IPS-15b (cell line): ENCODE measurements at regions not wholly inside any gene's neighbourhood (a gene's known extent, or its start where the extent isn't known, plus 50 kb on each side); places are given as distances from the start of the nearest gene placed in this dataset.

Source experiments
- H3K27me3 ChIP-seq: one replicate; pipeline ENCODE4 v1.6.1; 2013; ENCODE audit warnings: low read length; ENCODE audit not compliant: control insufficient read depth, insufficient read depth
- H3K36me3 ChIP-seq: one replicate; pipeline ENCODE4 v1.6.1; 2013; ENCODE audit warnings: low read length; ENCODE audit not compliant: control insufficient read depth, insufficient read depth
- H3K4me1 ChIP-seq: one replicate; pipeline ENCODE4 v1.6.1; 2013; ENCODE audit warnings: mild to moderate bottlenecking, low read length; ENCODE audit not compliant: control insufficient read depth, insufficient read depth
- H3K4me3 ChIP-seq: one replicate; pipeline ENCODE4 v1.5.1; 2013; ENCODE audit warnings: low read depth, low read length
- H3K9ac ChIP-seq: one replicate; pipeline ENCODE4 v1.6.1; 2013; ENCODE audit warnings: low read depth, mild to moderate bottlenecking, low read length
- H3K9me3 ChIP-seq: one replicate; pipeline ENCODE4 v1.6.1; 2013; ENCODE audit warnings: mild to moderate bottlenecking, low read length; ENCODE audit not compliant: control insufficient read depth, insufficient read depth

DNA sequence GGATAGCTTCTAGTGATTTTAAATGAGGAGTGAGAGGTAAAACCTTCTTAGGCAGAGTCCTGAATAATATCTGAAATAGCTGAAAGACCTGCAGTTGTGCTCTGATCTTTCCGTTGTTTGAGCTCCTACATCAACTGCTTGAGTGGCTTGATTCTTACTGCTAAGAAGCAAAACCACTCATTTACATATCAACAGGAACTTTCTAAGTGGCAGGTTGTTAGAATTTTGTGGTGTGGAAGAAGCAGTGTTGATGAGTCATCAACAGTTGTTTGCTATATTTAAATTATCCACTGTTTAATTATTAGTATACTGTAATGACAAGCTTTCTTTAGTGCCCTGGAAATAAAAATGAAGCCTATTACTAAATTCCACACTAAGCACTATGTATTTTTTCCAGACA is 689.5 kb downstream of the DNAJB9 start:
- Histone ChIP-seq H3K9ac (no peak overlapping the region), H3K9me3 (no peaks in the 10 kb centered on the region), H3K4me1 (peaks cover 5% of the 10 kb centered on the region), H3K4me3 (no peak overlapping the region), H3K36me3 (no peaks in the 10 kb centered on the region), H3K27me3 (no peaks in the 10 kb centered on the region)

DNA sequence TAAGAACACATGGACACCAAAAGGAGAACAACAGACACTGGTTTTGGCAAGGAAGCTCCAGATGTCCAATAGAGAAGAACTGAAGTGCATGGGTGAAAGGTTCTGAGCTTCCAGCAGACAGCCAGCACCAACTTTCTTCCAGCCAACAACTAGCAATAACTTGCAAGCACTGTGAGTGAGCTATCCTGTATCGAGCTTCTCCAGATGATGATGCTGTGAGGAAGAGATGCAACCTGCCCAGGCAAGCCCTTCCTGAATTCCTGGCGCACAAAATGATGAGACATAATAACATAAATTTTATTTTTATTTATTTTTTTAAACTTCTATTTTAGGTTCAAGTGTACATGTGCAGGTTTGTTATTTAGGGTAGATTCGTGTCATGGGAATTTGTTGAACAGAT is 692.1 kb downstream of the DNAJB9 start:
- Histone ChIP-seq H3K4me3 (no peak overlapping the region), H3K9ac (no peak overlapping the region), H3K27me3 (no peaks in the 10 kb centered on the region), H3K4me1 (peaks cover 5% of the 10 kb centered on the region), H3K36me3 (no peaks in the 10 kb centered on the region), H3K9me3 (no peaks in the 10 kb centered on the region)

DNA sequence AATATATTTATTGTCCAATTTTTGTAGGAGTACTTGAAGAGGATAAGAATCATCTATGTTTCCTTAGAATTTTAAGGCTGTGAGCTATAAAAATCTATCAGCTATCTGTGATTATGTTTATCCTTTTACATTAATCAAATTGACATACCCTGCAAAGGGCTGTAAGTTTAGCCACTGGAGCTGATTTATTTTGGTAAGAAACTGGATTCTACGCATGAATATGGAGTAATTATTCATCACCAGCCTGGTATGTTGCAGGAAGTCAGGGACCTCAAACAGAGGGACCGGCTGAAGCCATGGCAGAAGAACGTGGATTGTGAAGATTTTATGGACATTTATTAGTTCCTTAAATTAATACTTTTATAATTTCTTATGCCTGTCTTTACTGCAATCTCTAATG is 696.9 kb downstream of the DNAJB9 start:
- no peak overlapping the region for H3K9ac ChIP-seq
- no peaks in the 10 kb centered on the region for H3K4me1 ChIP-seq
- no peak overlapping the region for H3K4me3 ChIP-seq

DNA sequence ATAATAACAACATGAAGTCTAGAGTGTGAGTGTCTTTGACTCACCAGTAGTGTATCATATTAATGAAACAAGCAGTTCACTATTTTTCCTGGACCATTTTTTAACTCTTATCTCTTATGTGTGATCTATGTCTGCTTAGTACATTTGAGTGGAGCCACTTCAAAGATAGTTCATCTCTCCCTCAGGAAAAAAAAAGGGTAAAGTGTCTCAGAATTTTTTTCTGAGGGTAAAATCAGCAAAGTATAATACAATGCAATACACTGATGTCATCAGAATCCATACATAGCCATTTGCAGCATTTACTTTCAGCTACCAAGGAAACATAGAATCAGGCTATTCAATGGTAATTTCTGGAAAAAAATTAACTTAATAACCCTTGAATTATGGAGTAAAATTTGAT is 706.7 kb downstream of the DNAJB9 start:
- Histone ChIP-seq H3K9ac (no peak overlapping the region), H3K9me3 (no peaks in the 10 kb centered on the region), H3K4me1 (no peaks in the 10 kb centered on the region), H3K4me3 (no peak overlapping the region), H3K36me3 (no peaks in the 10 kb centered on the region), H3K27me3 (no peaks in the 10 kb centered on the region)

More for the DNA sequence above, 696.9 kb downstream of the DNAJB9 start:
- no peaks in the 10 kb centered on the region for H3K36me3 ChIP-seq
- H3K9me3 ChIP-seq: no peaks in the 10 kb centered on the region
- H3K27me3 ChIP-seq: no peaks in the 10 kb centered on the region

DNA sequence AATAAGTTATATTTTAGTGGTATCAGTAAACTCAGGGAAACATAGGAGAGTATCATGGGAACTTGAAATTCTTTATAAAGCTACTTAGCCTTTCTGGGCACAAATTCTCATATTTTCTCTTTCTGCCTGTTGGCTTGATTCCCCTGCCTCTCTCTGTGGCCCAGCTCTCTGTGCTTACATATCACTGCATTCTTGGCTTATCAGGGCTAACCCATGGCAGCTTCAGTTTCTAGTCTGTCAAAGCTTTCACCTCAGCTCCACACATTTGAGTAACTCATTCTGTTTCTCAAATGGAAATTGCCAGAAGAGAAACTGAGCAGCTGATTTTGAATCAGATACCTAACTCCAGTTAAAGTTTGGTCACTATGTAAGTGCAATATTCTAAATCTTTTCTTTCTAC is 713.1 kb downstream of the DNAJB9 start:
- no peaks in the 10 kb centered on the region for H3K9me3 ChIP-seq
- H3K4me1 ChIP-seq: no peaks in the 10 kb centered on the region
- no peak overlapping the region for H3K9ac ChIP-seq
- no peaks in the 10 kb centered on the region for H3K36me3 ChIP-seq
- no peaks in the 10 kb centered on the region for H3K27me3 ChIP-seq
- no peak overlapping the region for H3K4me3 ChIP-seq

DNA sequence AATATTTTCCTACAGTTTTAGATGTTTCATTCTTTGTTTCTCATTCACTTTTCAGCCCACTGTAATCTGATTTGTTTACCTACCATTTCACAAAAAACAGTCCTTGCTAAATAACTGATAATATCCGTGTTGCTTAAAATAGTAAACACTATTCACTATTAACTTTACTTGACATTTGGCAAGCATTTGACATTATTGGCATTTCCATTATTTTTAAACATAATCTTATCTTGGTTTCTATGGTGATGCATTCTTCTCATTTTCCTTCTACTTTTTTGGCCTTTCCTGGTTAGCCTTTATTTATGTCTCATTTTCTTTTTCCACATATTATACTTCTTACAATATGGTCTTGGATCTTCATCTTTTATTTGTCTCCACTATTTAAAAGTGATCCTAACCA is 715.3 kb downstream of the DNAJB9 start:
- H3K9ac ChIP-seq: no peak overlapping the region
- H3K27me3 ChIP-seq: no peaks in the 10 kb centered on the region
- H3K4me1 ChIP-seq: no peaks in the 10 kb centered on the region
- H3K36me3 ChIP-seq: no peaks in the 10 kb centered on the region
- no peaks in the 10 kb centered on the region for H3K9me3 ChIP-seq
- H3K4me3 ChIP-seq: no peak overlapping the region

DNA sequence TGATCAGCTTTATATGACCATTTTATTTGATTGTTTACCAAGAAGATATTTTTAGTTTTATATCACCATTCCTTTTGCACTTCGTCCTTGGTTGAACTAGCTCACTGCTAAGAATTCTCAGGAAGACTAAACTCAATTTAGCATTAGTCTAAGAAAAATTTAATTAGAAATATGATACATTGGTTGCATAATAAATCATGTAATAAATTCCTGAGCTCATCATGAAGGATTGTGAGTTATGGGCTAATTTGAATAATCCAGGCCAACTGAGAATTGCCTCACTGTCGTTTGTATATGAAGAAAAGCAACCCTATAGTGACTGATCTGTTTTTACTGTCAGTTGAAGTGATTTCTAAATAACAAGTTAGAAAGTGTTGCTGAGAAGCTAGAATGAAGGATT is 725.5 kb downstream of the DNAJB9 start:
- Histone ChIP-seq H3K27me3 (no peaks in the 10 kb centered on the region), H3K4me1 (no peaks in the 10 kb centered on the region), H3K36me3 (no peaks in the 10 kb centered on the region), H3K4me3 (no peak overlapping the region), H3K9me3 (no peaks in the 10 kb centered on the region), H3K9ac (no peak overlapping the region)

DNA sequence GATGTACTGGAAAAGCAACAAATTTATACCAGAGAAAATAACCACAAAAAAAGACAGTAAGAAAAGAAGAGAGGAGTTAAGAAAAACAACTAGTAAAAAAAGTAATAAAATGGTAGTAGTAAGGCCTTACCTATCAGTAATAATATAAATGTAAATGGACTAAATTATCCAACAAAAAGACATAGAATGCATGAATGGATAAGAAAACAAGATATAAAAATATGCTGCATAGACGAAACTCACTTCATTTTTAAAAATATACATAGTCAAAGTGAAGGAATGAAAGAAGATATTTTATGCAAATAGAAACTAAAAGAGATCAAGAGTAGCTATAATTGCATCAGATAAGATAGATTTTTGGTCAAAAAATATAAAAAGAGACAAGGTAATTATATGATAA is 739.1 kb downstream of the DNAJB9 start:
- no peak overlapping the region for H3K4me3 ChIP-seq
- H3K36me3 ChIP-seq: no peaks in the 10 kb centered on the region
- no peak overlapping the region for H3K9ac ChIP-seq
- no peaks in the 10 kb centered on the region for H3K27me3 ChIP-seq
- no peaks in the 10 kb centered on the region for H3K4me1 ChIP-seq
- H3K9me3 ChIP-seq: no peaks in the 10 kb centered on the region

DNA sequence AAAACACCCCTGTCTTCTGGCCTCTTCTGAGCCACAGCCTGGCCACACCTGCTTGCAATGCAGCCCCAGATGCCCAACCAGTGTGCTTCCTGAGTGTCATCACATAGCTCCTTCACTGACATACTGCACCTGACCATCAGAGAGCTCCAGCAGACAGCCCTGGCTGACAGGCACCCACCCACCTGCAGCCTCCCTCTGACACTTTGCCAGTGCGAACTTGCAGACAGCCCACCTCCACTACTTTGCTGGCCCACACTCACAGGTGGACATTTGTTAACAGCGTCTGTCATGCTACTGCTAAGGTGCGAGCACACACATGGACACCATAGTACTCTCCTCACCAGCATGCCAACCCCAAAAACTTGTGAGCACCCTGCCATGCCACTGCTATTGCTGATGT is 740.1 kb downstream of the DNAJB9 start:
- Histone ChIP-seq H3K4me1 (no peaks in the 10 kb centered on the region), H3K9ac (no peak overlapping the region), H3K27me3 (no peaks in the 10 kb centered on the region), H3K36me3 (no peaks in the 10 kb centered on the region), H3K4me3 (no peak overlapping the region), H3K9me3 (no peaks in the 10 kb centered on the region)

DNA sequence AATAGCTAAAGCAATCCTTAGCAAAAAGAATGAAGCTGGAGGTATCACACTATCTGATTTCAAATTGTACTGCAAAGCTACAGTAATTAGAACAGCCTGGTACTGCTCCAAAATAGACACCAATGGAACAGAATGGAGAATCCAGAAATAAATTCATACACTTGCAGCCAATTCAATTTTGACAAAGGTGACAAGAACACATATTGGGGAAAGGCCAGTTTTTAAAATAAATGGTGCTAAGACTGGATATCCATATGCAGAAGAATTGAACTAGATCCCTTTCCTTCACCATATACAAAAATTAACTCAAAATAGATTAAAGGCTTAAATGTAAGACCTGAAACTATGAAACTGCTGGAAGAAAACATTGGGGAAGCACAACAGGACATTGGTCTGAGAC is 748.5 kb downstream of the DNAJB9 start:
- H3K4me3 ChIP-seq: no peak overlapping the region
- H3K27me3 ChIP-seq: no peaks in the 10 kb centered on the region
- no peak overlapping the region for H3K9ac ChIP-seq
- no peaks in the 10 kb centered on the region for H3K9me3 ChIP-seq
- no peaks in the 10 kb centered on the region for H3K4me1 ChIP-seq
- H3K36me3 ChIP-seq: no peaks in the 10 kb centered on the region

DNA sequence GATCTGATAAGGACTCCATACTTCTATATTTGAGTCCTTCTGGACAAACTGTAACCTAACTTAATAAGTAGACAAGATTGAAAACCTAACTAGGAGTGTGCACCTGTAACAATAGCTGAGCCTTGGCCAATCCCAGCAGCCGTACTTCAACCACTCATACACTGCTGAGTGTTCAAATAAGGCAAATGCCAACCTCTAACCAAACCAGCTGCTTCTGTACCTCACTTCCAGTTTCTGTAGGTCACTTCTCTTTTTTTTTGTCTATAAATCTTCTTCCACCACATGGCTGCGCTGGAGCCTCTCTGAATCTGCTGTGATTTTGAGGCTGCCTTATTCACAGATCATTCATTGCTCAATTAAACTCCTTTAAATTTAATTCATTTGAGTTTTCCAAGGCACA is 753.2 kb downstream of the DNAJB9 start:
- H3K4me3 ChIP-seq: no peak overlapping the region
- no peak overlapping the region for H3K9ac ChIP-seq
- H3K27me3 ChIP-seq: no peaks in the 10 kb centered on the region
- no peaks in the 10 kb centered on the region for H3K36me3 ChIP-seq
- H3K9me3 ChIP-seq: no peaks in the 10 kb centered on the region
- no peaks in the 10 kb centered on the region for H3K4me1 ChIP-seq

DNA sequence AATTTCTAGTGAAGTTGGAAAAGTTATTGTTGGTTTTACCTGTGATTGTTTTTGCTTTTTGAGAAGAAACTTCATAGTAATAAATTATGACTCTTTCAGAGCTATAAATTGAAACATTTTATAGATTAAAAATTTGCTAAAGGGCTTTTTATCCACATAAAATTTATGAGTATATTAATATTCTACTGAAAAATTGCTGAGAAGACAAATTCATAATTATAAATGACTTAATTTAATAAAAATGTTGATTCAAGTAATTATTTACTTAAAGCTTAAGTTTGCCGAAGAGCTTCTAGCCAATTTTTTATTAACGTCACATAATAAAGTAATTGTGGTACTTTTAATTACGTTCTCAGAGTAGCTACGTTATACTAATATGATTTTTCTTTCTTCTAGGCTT is 761.7 kb downstream of the DNAJB9 start:
- H3K27me3 ChIP-seq: no peaks in the 10 kb centered on the region
- no peak overlapping the region for H3K9ac ChIP-seq
- no peaks in the 10 kb centered on the region for H3K4me1 ChIP-seq
- no peaks in the 10 kb centered on the region for H3K9me3 ChIP-seq
- H3K4me3 ChIP-seq: no peak overlapping the region
- H3K36me3 ChIP-seq: no peaks in the 10 kb centered on the region

DNA sequence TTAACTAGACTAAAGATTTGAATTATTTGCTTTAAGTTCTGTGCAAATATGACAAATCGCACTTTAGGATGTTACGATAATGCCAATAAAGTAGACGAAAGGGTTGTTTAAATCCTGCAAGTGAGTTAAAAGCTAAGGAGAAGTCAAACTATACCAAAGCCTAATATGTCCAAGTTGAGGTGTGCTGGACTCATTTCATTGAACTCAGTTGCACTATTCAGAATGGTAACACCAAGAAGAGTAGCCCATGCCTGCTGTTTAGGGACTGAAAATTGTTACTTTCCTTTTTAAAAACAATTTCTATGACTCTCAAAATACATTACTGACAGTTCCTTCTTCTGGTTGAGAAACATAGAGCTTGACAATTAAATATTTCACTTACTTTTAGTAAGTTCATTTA is 766.3 kb downstream of the DNAJB9 start:
- Histone ChIP-seq H3K36me3 (no peaks in the 10 kb centered on the region), H3K27me3 (no peaks in the 10 kb centered on the region), H3K9ac (no peak overlapping the region), H3K9me3 (no peaks in the 10 kb centered on the region), H3K4me1 (no peaks in the 10 kb centered on the region), H3K4me3 (no peak overlapping the region)
